B cell (primary cell): ENCODE measurements at regions not wholly inside any gene's neighbourhood (a gene's known extent, or its start where the extent isn't known, plus 50 kb on each side); places are given as distances from the start of the nearest gene placed in this dataset.

ENCODE experiments used
- CTCF ChIP-seq: fragments of 200-600 bp; IDR thresholded peaks from one replicate; pipeline ENCODE4 v1.8.0; 2022; ENCODE audit warnings: antibody characterized with exemption, mild to moderate bottlenecking
- EZH2 ChIP-seq: IDR thresholded peaks from 2 replicates; pipeline ENCODE4 v1.6.1; 2012; ENCODE audit warnings: borderline replicate concordance, low read depth, mild to moderate bottlenecking, moderate library complexity, low read length; ENCODE audit not compliant: insufficient read depth, poor library complexity, severe bottlenecking

GRCh38 chr5:30355675-30356074, 837.8 kb upstream of the CDH6 start:
- no peak for TF ChIP-seq CTCF
- TF ChIP-seq EZH2: no peak
